Calu3 (cell line): ENCODE measurements at regions not wholly inside any gene's neighbourhood (a gene's known extent, or its start where the extent isn't known, plus 50 kb on each side); places are given as distances from the start of the nearest gene placed in this dataset.

Source experiments
- BruUV-seq: library from RNA; stranded (reverse); fragments of 400-500 nt; replicated peaks from 2 replicates; lab custom pipeline; 2021; lab: Mats Ljungman, UMichigan
- CTCF ChIA-PET: fragments of 300-600 bp; sonication (Branson Sonifier 250); formaldehyde crosslinking; loops from one replicate; lab custom pipeline; 2022; ENCODE audit warnings: antibody characterized with exemption; lab: Charles Lee
- DNase-seq: peaks from one replicate; pipeline ENCODE4 v3.0.0; 2022
- H3K27ac Mint-ChIP-seq: one replicate; pipeline ENCODE4 v1.8.0; 2022; ENCODE audit warnings: mixed read lengths; ENCODE audit not compliant: unreplicated experiment
- H3K27me3 Mint-ChIP-seq: one replicate; pipeline ENCODE4 v1.8.0; 2022; ENCODE audit warnings: mixed read lengths; ENCODE audit not compliant: unreplicated experiment
- H3K36me3 Mint-ChIP-seq: one replicate; pipeline ENCODE4 v1.8.0; 2022; ENCODE audit warnings: mild to moderate bottlenecking, moderate library complexity, mixed read lengths; ENCODE audit not compliant: insufficient read depth, unreplicated experiment
- H3K4me1 Mint-ChIP-seq: one replicate; pipeline ENCODE4 v1.8.0; 2022; ENCODE audit warnings: mild to moderate bottlenecking, low read depth, mixed read lengths; ENCODE audit not compliant: unreplicated experiment
- H3K4me3 Mint-ChIP-seq: one replicate; pipeline ENCODE4 v1.8.0; 2022; ENCODE audit warnings: mild to moderate bottlenecking, low read depth, moderate library complexity, mixed read lengths; ENCODE audit not compliant: unreplicated experiment
- H3K9me3 Mint-ChIP-seq: one replicate; pipeline ENCODE4 v1.8.0; 2022; ENCODE audit warnings: low read depth, mixed read lengths; ENCODE audit not compliant: unreplicated experiment
- intact Hi-C: fragments of 100-400 bp; cut with micrococcal nuclease; formaldehyde crosslinking; loops from one replicate; pipeline ENCODE4 v1.10.0; 2022; ENCODE audit not compliant: unreplicated experiment
- TF ChIP-seq, protein P1 (sequence below): fragments of 200-600 bp; IDR thresholded peaks from one replicate; pipeline ENCODE4 v1.8.0; 2022; ENCODE audit warnings: antibody characterized with exemption; ENCODE audit not compliant: unreplicated experiment

DNA sequence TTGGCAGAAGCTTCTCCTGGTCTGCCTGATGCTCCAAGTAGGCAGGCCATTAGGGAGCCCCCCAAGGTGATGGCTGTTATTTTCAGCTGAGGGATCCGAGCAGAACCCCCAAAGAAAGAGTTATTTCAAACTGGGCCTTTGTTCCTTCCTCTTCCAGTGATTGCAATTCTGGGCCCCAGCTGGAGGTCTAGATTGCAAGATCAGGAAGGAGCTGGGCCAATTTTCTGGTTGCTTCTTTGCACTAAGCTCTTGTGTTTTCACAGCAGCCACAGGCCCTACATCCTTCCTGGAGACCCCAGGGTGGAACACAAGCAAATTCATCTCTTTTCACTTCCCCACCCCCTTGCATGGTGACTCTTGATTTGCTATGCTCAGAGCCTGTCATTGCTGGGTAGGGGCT is 215.0 kb downstream of the SEMA6A start:
- Mint-ChIP-seq H3K27me3 (no peaks in the 10 kb centered on the region), H3K9me3 (no peaks in the 10 kb centered on the region), H3K4me1 (peaks cover 10% of the 10 kb centered on the region), H3K4me3 (no peak overlapping the region), H3K27ac (no peak overlapping the region), H3K36me3 (peaks cover 7% of the 10 kb centered on the region)
- TF ChIP-seq, protein P1, sequence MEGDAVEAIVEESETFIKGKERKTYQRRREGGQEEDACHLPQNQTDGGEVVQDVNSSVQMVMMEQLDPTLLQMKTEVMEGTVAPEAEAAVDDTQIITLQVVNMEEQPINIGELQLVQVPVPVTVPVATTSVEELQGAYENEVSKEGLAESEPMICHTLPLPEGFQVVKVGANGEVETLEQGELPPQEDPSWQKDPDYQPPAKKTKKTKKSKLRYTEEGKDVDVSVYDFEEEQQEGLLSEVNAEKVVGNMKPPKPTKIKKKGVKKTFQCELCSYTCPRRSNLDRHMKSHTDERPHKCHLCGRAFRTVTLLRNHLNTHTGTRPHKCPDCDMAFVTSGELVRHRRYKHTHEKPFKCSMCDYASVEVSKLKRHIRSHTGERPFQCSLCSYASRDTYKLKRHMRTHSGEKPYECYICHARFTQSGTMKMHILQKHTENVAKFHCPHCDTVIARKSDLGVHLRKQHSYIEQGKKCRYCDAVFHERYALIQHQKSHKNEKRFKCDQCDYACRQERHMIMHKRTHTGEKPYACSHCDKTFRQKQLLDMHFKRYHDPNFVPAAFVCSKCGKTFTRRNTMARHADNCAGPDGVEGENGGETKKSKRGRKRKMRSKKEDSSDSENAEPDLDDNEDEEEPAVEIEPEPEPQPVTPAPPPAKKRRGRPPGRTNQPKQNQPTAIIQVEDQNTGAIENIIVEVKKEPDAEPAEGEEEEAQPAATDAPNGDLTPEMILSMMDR, result no peak
- BruUV-seq, result no TSS peak
- intact Hi-C loops, result no loop called here
- no peak for DNase-seq
- CTCF ChIA-PET, result no interaction called here

DNA sequence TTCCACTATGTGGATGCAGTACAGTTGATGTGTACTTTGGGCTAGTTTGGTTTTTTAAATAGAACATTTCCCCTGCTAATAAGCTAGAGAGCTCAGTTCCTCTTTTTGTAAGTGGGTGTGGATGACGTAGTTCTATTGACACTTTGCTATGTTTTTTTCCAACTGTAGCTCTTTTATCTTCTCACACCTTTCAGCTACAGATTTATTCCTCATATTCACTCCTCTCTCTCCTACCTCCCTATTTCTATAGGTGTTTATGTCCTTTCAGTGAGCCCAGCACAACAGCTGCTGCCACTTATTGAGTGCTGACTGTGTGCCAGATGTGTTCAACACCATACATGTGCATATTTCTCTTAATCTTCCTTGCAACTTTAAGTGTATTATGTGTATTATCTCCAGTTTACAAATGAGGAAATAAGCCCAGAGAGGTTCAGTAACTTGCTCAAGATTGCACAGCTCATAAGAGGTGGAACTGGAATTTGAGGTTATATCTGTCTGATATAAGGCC is 215.7 kb downstream of the SEMA6A start:
- Mint-ChIP-seq H3K4me3 (no peak overlapping the region), H3K4me1 (peaks cover 10% of the 10 kb centered on the region), H3K36me3 (peaks cover 7% of the 10 kb centered on the region), H3K27me3 (no peaks in the 10 kb centered on the region), H3K27ac (peak overlapping the region; percentile 36), H3K9me3 (no peaks in the 10 kb centered on the region)
- no TSS peak for BruUV-seq
- no peak for DNase-seq
- TF ChIP-seq, protein P1, result no peak
- intact Hi-C loops, result no loop called here
- CTCF ChIA-PET, result no interaction called here

DNA sequence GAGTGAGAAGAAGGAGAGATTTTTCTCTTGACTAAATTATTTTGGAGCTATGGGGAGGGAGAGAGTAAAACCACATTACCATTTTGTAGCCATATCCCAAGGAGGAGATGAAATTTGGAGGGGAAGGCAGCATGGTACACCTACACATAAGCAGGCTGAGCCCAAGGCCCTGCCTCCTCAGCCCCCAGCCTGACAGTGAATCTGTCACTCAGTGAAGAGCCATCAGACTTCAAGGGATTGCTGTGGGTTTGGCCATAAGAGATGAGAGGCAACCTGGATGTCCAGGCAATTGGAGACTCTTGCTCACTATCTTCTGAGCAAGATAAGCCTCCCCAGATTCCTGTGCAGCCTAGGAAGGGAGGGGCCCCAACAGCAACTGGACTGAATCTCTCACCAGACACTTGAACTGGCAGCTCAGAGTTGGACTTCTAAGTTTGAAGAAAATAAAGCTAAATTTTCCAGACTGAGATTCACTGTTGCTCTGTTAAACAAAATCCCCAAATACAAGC is 216.6 kb downstream of the SEMA6A start:
- peaks cover 7% of the 10 kb centered on the region for H3K36me3 Mint-ChIP-seq
- no peaks in the 10 kb centered on the region for H3K27me3 Mint-ChIP-seq
- CTCF ChIA-PET, result interaction anchor here (1.2 kb wide), 1 partner anchor 12 kb away, joined by 3 read pairs; no protein-coding TSS in a partner anchor
- no TSS peak for BruUV-seq
- no peak overlapping the region for H3K4me3 Mint-ChIP-seq
- no peak overlapping the region for H3K27ac Mint-ChIP-seq
- TF ChIP-seq, protein P1, result no peak
- intact Hi-C loops, result no loop called here
- H3K9me3 Mint-ChIP-seq, result no peaks in the 10 kb centered on the region
- DNase-seq, result no peak
- peaks cover 10% of the 10 kb centered on the region for H3K4me1 Mint-ChIP-seq

DNA sequence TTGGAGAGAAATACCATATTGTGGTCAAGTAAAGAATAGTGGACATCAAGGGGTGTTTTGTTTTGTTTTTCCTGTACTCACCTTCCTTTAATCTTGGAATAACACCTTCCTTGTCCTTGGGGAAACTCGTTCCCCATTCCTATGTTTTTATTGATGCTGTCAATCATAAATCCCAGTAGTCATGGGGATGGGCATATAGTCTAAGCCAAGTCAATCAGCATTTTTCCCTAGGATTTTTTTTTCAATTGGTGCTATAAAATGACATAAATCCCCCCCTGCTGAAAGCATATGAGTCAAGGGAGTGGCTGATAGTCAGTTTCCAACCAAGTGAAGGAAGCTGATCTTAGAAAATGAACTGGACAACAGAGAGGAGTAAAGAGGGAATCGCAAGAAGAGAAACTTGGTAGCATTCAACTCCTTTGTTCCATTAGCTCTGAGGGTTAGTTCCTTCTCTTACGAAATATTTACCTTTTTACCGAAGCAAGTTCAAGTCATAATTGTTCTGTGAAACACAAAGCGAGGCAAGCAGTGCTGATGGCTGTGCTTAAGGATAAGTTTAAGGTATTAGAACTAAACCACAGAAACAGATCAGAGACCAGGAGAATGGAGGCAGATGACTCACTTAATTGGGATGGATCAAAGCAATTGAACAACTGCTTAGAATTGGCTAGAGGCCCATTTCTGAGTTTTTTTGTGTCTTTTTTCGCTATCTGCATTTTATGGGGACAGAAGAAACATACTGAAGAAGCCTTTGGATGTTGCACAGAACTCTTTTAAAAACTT is 218.6 kb downstream of the SEMA6A start:
- Mint-ChIP-seq H3K4me3 (no peak overlapping the region), H3K9me3 (peaks cover 6% of the 10 kb centered on the region), H3K27ac (no peak overlapping the region), H3K4me1 (no peaks in the 10 kb centered on the region), H3K27me3 (no peaks in the 10 kb centered on the region), H3K36me3 (no peaks in the 10 kb centered on the region)
- TF ChIP-seq, protein P1, result no peak
- BruUV-seq, result no TSS peak
- DNase-seq, result no peak
- intact Hi-C loops, result no loop called here
- CTCF ChIA-PET, result no interaction called here
